HG03558 (cell line): ENCODE measurements at regions not wholly inside any gene's neighbourhood (a gene's known extent, or its start where the extent isn't known, plus 50 kb on each side); places are given as distances from the start of the nearest gene placed in this dataset.
"Not testable (repeated sequence)": the region's sequence is repeated elsewhere in the genome, so short reads cannot be mapped to it uniquely, and the experiment has no call there.

Experiments used
- ATAC-seq: cut with Tn5 transposase; IDR thresholded peaks from one replicate; pipeline ENCODE4 v1.9.1; 2021; ENCODE audit warnings: moderate number of reproducible peaks; ENCODE audit not compliant: unreplicated experiment; ENCODE audit errors: extremely low read depth

DNA sequence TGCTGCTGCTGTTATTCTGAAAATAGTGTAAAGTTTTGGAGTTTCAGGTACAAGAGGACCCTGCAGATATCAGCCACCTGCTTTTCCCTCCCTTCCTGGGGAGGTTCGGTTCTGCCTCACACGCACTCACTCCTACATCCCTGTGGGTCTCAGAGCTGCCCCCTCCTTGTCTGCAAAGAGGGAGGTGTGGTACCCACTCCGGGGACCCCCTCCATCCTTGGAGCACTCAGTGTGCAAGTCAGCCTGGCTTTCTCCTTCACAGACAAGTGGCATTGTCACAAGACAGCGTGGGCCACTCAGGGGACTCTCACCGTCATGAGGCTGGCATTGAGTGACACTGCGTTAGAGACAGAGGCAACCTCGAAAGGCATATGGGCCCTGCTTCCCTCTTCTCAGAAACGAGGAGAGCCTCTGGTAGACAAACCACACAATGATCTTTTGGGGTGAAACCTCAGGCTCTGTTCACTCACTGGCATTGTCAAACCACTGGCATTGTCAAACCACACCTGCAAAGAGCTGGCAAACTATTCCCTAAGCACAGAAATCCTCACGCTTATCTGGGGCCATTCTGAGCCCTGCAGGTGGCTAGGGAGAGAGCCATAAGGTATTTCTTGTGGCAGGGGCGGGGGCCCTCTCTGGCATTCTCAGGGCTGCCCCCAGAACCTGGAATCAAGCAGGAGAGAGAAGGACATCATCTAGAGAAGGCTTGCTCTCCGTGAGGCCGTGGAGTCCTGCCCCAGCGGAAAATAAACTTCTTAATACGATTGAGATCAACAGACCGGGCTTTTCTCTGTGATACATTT is 285.0 kb downstream of the SHOX start:
- ATAC-seq = no peak

- ATAC-seq = no peak
These were observed 283.6 kb downstream of the SHOX start for GRCh38 chrX:914206-914605.

DNA sequence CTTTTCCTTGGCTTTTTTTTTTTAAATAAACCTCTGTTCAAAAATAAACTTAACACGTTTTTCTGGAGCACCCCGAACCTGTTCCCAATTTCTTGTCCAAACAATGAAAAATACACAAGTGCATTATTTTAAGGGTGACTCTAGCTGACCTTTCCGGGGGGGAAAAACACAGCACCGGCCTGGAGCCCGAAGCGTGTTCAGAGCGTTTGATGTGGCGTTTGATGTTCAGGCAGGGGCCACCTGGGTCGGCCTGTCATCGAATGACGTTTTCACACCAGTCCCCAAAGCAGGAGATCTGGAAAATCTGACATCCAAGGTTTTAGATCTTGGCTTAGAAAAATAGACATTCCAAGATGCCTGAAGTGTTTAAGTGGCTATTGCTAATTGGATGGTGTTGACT is 282.1 kb downstream of the SHOX start:
- ATAC-seq = no peak

- ATAC-seq = not testable (repeated sequence)
These were observed 278.5 kb downstream of the SHOX start for GRCh38 chrX:909068-909467.

GRCh38 chrX:906586-906985 is 276.0 kb downstream of the SHOX start:
- ATAC-seq = no peak

- no peak for ATAC-seq
These were observed 275.4 kb downstream of the SHOX start for GRCh38 chrX:905848-906566.

DNA sequence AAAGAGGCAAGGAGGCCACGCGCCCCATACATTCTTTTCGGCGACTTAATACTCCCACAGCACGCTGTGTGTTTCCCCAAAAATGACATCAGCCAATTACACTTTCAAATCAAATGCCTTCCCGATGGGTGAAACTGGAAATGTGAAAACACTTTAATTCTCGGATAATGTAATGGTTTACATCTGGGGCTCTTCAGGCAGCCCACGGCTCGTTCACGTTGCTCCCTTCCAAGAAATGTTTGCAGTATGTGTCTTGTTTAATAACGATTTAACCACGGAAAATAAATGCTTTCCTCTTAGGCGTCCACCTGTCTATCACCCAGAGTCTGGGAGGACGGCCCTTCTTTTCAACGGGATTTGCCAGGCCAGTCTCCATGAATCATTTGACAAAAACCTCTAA is 272.5 kb downstream of the SHOX start:
- no peak for ATAC-seq

DNA sequence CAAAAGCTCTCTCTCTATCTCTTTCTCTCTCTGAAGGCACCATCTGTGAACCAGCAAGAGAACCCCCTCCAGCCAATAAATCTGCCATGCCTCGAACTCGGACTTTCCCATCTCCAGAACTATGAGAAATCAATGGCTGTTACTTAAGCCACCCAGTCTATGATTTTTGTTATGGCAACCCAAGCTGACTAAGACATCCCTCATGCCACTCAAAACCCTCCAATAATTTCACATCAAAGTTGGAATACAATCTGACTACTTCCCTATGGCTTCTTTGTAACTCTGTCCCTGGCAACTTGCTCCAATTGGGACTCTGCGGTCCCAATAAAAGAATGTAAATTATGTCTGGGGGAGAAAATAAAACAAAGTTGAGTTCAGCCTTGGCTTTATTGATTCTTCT is 265.7 kb downstream of the SHOX start:
- no peak for ATAC-seq

GRCh38 chrX:889966-890651 is 259.5 kb downstream of the SHOX start:
- no peak for ATAC-seq

- not testable (repeated sequence) for ATAC-seq
These were observed 257.1 kb downstream of the SHOX start for GRCh38 chrX:887724-888123.

- no peak for ATAC-seq
These were observed 253.0 kb downstream of the SHOX start for GRCh38 chrX:883588-883987.

DNA sequence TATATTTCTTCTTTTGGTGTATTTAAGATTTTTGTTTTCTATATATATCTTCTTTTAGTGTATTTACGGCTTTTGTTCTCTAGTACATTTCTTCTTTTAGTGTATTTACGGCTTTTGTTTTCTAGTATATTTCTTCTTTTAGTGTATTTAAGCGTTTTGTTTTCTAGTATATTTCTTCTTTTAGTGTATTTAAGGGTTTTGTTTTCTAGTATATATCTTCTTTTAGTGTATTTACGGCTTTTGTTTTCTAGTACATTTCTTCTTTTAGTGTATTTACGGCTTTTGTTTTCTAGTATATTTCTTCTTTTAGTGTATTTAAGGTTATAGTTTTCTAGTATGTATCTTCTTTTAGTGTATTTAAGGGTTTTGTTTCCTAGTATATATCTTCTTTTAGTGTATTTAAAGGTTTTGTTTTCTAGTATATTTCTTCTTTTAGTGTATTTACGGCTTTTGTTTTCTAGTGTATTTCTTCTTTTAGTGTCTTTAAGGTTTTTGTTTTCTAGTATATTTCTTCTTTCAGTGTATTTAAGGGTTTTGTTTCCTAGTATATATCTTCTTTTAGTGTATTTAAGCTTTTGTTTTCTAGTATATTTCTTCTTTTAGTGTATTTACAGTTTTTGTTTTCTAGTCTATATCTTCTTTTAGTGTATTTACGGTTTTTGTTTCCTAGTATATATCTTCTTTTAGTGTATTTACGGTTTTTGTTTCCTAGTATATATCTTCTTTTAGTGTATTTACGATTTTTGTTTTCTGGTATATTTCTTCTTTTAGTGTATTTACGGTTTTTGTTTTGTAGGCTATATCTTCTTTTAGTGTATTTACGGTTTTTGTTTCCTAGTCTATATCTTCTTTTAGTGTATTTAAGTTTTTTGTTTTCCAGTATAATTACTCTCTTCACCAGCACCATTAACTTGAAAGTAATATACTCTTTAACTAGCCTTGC is 249.4 kb downstream of the SHOX start:
- not testable (repeated sequence) for ATAC-seq

GRCh38 chrX:874061-874460 is 243.5 kb downstream of the SHOX start:
- no peak for ATAC-seq

- ATAC-seq = no peak
These were observed 242.4 kb downstream of the SHOX start for GRCh38 chrX:873016-873415.

DNA sequence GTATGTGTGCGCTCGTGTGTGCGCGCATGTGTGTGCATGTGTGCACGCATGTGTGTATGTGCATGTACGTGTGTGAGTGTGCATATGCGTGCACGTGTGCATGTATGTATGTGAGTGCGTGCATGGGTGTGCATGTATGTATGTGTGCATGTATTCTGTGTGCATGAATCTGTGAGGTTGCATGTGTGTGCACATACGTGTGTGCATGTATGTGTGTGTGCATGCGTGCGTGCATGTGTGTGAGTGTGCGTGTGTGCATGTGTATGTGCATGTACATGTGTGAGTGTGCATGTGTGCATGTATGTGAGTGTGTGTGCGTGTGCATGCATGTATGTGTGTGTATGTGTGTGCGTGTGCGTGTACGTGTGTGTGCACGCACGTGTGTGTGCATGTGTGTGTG is 241.5 kb downstream of the SHOX start:
- no peak for ATAC-seq

- no peak for ATAC-seq
These were observed 241.0 kb downstream of the SHOX start for GRCh38 chrX:871626-872025.

- ATAC-seq = no peak
These were observed 237.5 kb downstream of the SHOX start for GRCh38 chrX:867966-868647.

GRCh38 chrX:867502-867901 is 236.9 kb downstream of the SHOX start:
- ATAC-seq = no peak

DNA sequence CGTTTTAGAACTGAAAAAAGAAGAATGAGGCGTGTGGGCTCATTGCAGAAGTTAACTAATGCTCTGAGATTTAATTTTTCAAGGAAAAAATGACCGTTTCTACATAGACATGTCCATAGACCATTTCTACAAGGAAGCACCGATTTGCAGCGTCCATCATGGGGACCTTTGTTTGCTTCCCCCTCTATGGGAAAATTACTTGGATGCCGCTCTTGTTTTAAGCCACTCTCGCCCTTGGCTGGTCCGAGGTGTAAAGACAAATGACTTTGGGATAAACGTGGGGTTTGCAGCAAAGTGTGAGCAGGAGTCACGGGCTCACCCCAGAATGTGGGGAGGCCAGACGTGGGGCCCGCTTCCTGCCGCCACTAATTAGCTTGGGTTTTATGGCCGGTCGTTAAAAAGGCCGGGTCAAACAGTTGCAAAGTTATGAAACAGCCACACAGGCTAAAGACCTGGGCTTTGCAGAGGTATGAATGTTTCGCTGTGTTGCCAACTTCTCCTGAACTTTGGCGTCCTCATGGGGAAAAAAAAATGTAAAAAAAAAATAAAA is 235.9 kb downstream of the SHOX start:
- no peak for ATAC-seq
